HepG2 (cell line): ENCODE measurements at regions not wholly inside any gene's neighbourhood (a gene's known extent, or its start where the extent isn't known, plus 50 kb on each side); places are given as distances from the start of the nearest gene placed in this dataset.

Source experiments
- ATAC-seq: fragments of 200-7000 bp; cut with Tn5 transposase; 3 replicates; pipeline ENCODE4 v1.9.1; 2020; ENCODE audit warnings: mild to moderate bottlenecking, moderate library complexity
- BruUV-seq: library from RNA; stranded (reverse); fragments of 400-500 nt; replicated peaks from 2 replicates; lab custom pipeline; 2021; lab: Mats Ljungman, UMichigan
- CTCF ChIA-PET: fragments of 300-600 bp; formaldehyde crosslinking; extraction: SDS; loops from one replicate; lab custom pipeline; 2021; ENCODE audit warnings: low total read pairs, inconsistent platforms, low intra/inter-chr PET ratio; lab: Yijun Ruan, JAX
- POLR2A ChIA-PET: fragments of 350-600 bp; sonication (Branson Sonifier 250); formaldehyde crosslinking; loops from one replicate; lab custom pipeline; 2020; ENCODE audit warnings: antibody characterized with exemption, inconsistent platforms; lab: Yijun Ruan, JAX
- DNase-seq: peaks from one replicate; pipeline ENCODE4 v3.0.0-alpha.2; 2015; ENCODE audit warnings: low spot score
- FAIRE-seq: peaks from 3 replicates; lab custom pipeline; 2011; peaks lifted over from hg19 to GRCh38; lab: Jason Lieb, UNC
- H2AFZ ChIP-seq: one replicate; pipeline ENCODE4 v1.6.1; 2011; ENCODE audit warnings: low read length, inconsistent platforms
- H3K27ac ChIP-seq: fragments of 300-600 bp; 3 replicates; pipeline ENCODE4 v1.8.0; 2011; ENCODE audit warnings: mixed run types, mild to moderate bottlenecking, mixed read lengths, low read length, inconsistent platforms; ENCODE audit not compliant: insufficient read depth; ENCODE audit errors: extremely low read length
- H3K27me3 ChIP-seq, 2 experiments: fragments of 200-600 bp in 1 of 2; 2 replicates in 1 of 2; 3 replicates in 1 of 2; pipeline versions ENCODE4 v1.6.0 to v1.8.0; 2011; ENCODE audit warnings: low read length in 2 of 2, mild to moderate bottlenecking in 2 of 2, moderate library complexity in 2 of 2, inconsistent platforms in 1 of 2; ENCODE audit not compliant: insufficient read depth in 2 of 2, control insufficient read depth in 1 of 2
- H3K36me3 ChIP-seq, 2 experiments: fragments of 200-600 bp in 1 of 2; replicated peaks in 1 of 2; 2 replicates in 1 of 2; 3 replicates in 1 of 2; pipeline versions ENCODE4 v1.5.1 to v1.8.0; 2011; ENCODE audit warnings: low read length in 2 of 2, inconsistent platforms in 1 of 2; ENCODE audit not compliant: insufficient read depth in 2 of 2, control insufficient read depth in 1 of 2
- H3K4me1 ChIP-seq: 2 replicates; pipeline ENCODE4 v1.5.1; 2012; ENCODE audit warnings: low read length, inconsistent platforms; ENCODE audit not compliant: insufficient read depth
- H3K4me2 ChIP-seq: 2 replicates; pipeline ENCODE4 v1.6.0; 2011; ENCODE audit warnings: low read depth, low read length, inconsistent platforms
- H3K4me3 ChIP-seq, 3 experiments: fragments of 200-600 bp in 1 of 3; sonication (generic), shearing (Covaris generic) in 1 of 3; replicated peaks in 1 of 3; 2 replicates each; pipeline ENCODE4 v1.5.1; 2011 to 2016; ENCODE audit warnings: low read length in 3 of 3, inconsistent platforms in 2 of 3, low read depth in 2 of 3, mild to moderate bottlenecking in 2 of 3, control low read depth in 1 of 3, mixed read lengths in 1 of 3; ENCODE audit not compliant: insufficient read depth in 1 of 3
- H3K79me2 ChIP-seq: one replicate; pipeline ENCODE4 v1.6.1; 2011; ENCODE audit warnings: low read length, inconsistent platforms; ENCODE audit not compliant: insufficient read depth
- H3K9ac ChIP-seq: 2 replicates; pipeline ENCODE4 v1.6.0; 2011; ENCODE audit warnings: mild to moderate bottlenecking, low read depth, low read length, inconsistent platforms; ENCODE audit not compliant: insufficient read depth
- H3K9me3 ChIP-seq: 2 replicates; pipeline ENCODE4 v1.5.1; 2012; ENCODE audit warnings: mild to moderate bottlenecking, low read length
- H4K20me1 ChIP-seq: 2 replicates; pipeline ENCODE4 v1.6.0; 2011; ENCODE audit warnings: inconsistent platforms, mild to moderate bottlenecking, low read length, moderate library complexity; ENCODE audit not compliant: insufficient read depth
- CSRNP2 ChIP-seq: sonication (generic); formaldehyde crosslinking; conservative IDR thresholded peaks from 2 replicates; pipeline ENCODE4 v1.8.0; 2022; ENCODE audit warnings: low read depth, missing genetic modification reagents
- CTCF ChIP-seq: sonication (generic); formaldehyde crosslinking; IDR thresholded peaks from 2 replicates; pipeline ENCODE4 v1.5.0; 2020; ENCODE audit warnings: mild to moderate bottlenecking, missing genetic modification reagents, moderate library complexity
- HNF4G ChIP-seq, 2 experiments: sonication (generic) in 1 of 2; formaldehyde crosslinking in 1 of 2; IDR thresholded peaks; 2 replicates each; pipeline versions ENCODE4 v1.4.0 to v1.6.1; 2011 to 2020; ENCODE audit warnings: borderline replicate concordance in 2 of 2, low read depth in 2 of 2, mild to moderate bottlenecking in 2 of 2, low read length in 1 of 2, missing genetic modification reagents in 1 of 2, moderate library complexity in 1 of 2
- IRF9 ChIP-seq: sonication (generic); formaldehyde crosslinking; IDR thresholded peaks from 2 replicates; pipeline ENCODE4 v1.8.0; 2022; ENCODE audit warnings: missing genetic modification reagents, mild to moderate bottlenecking, borderline replicate concordance
- MBNL3 ChIP-seq: fragments of 250-450 bp; sonication (Bioruptor Pico); conservative IDR thresholded peaks from 2 replicates; pipeline ENCODE4 v1.8.0; 2022; ENCODE audit warnings: mild to moderate bottlenecking, inconsistent platforms
- MEF2D ChIP-seq: sonication (generic); formaldehyde crosslinking; IDR thresholded peaks from 2 replicates; pipeline ENCODE4 v1.5.1; 2020; ENCODE audit warnings: mild to moderate bottlenecking, missing genetic modification reagents
- MTERF4 ChIP-seq: sonication (generic); formaldehyde crosslinking; IDR thresholded peaks from 2 replicates; pipeline ENCODE4 v1.8.0; 2023; ENCODE audit warnings: mild to moderate bottlenecking, missing genetic modification reagents
- RNF219 ChIP-seq: sonication (generic); formaldehyde crosslinking; IDR thresholded peaks from 2 replicates; pipeline ENCODE4 v1.5.0; 2020; ENCODE audit warnings: mild to moderate bottlenecking, missing genetic modification reagents
- ZBTB43 ChIP-seq: sonication (generic); formaldehyde crosslinking; conservative IDR thresholded peaks from 2 replicates; pipeline ENCODE4 v1.4.0; 2020; ENCODE audit warnings: missing genetic modification reagents
- ZGPAT ChIP-seq: IDR thresholded peaks from 2 replicates; pipeline ENCODE4 v1.6.1; 2016; ENCODE audit warnings: mild to moderate bottlenecking
- ZNF225 ChIP-seq: sonication (generic); formaldehyde crosslinking; IDR thresholded peaks from 2 replicates; pipeline ENCODE4 v1.4.0; 2020; ENCODE audit warnings: mild to moderate bottlenecking, missing genetic modification reagents
- ZNF430 ChIP-seq: sonication (generic); formaldehyde crosslinking; IDR thresholded peaks from 2 replicates; pipeline ENCODE4 v1.9.0; 2021; ENCODE audit warnings: mild to moderate bottlenecking, missing genetic modification reagents
- ZNF460 ChIP-seq: sonication (generic); formaldehyde crosslinking; IDR thresholded peaks from 2 replicates; pipeline ENCODE4 v1.5.1; 2020; ENCODE audit warnings: missing genetic modification reagents, mild to moderate bottlenecking, borderline replicate concordance
- WGBS: methylation state at CpG from one replicate; pipeline ENCODE4 v1.1.6; 2017; ENCODE audit warnings: low lambda C conversion rate; 5-methylcytosine and 5-hydroxymethylcytosine counted together
- in situ Hi-C: cut with HindIII; loops from 2 replicates; pipeline ENCODE4 v1.10.0; 2017; ENCODE audit warnings: low pct_unique_long_range_greater_than_20kb; ENCODE audit not compliant: extremely low pct_ligation_motif_present
- intact Hi-C: fragments of 100-400 bp; cut with micrococcal nuclease; formaldehyde crosslinking; loops from one replicate; pipeline ENCODE4 v1.10.0; 2022; ENCODE audit not compliant: unreplicated experiment

GRCh38 chr13:69283301-69283700 is 824.3 kb upstream of the ATXN8OS start:
- no peaks in the 10 kb centered on the region for H3K79me2 ChIP-seq
- no TSS peak for BruUV-seq
- 4% methylated on average over 1 of the region's 1 CpG for WGBS
- H2AFZ ChIP-seq, result no peak overlapping the region
- FAIRE-seq (no peak), ATAC-seq (no peak), DNase-seq (no peak)
- H3K27ac ChIP-seq, result no peak overlapping the region
- no peaks in the 10 kb centered on the region for H3K36me3 ChIP-seq
- no peak overlapping the region for H3K9ac ChIP-seq
- ChIA-PET POLR2A (no interaction called here), CTCF (no interaction called here)
- no peak overlapping the region for H3K4me2 ChIP-seq
- in situ Hi-C loops (no loop called here), intact Hi-C loops (no loop called here)
- no peaks in the 10 kb centered on the region for H3K4me1 ChIP-seq
- no peaks in the 10 kb centered on the region for H3K9me3 ChIP-seq
- no peaks in the 10 kb centered on the region for H4K20me1 ChIP-seq
- no peak overlapping the region for H3K4me3 ChIP-seq
- H3K27me3 ChIP-seq, result no peaks in the 10 kb centered on the region
- TF ChIP-seq ZNF460 (no peak), CSRNP2 (CRISPR knock-in tag) (no peak), RNF219 (no peak), MBNL3 (no peak), ZNF225 (CRISPR knock-in tag) (no peak), ZGPAT (CRISPR knock-in tag) (no peak), CTCF (no peak), ZNF430 (CRISPR knock-in tag) (no peak), MEF2D (no peak), HNF4G (IDR thresholded peaks at IDR 0.05; ENCODE audit: borderline replicate concordance, low read depth, low read length) (no peak), HNF4G (CRISPR knock-in tag; IDR thresholded peaks at IDR 0.05; ENCODE audit: borderline replicate concordance, low read depth) (no peak), IRF9 (CRISPR knock-in tag) (no peak), ZBTB43 (CRISPR knock-in tag) (no peak), MTERF4 (CRISPR knock-in tag) (no peak)
